ENCODE measurements at regions not wholly inside any gene's neighbourhood (a gene's known extent, or its start where the extent isn't known, plus 50 kb on each side); places are given as distances from the start of the nearest gene placed in this dataset.

DNA sequence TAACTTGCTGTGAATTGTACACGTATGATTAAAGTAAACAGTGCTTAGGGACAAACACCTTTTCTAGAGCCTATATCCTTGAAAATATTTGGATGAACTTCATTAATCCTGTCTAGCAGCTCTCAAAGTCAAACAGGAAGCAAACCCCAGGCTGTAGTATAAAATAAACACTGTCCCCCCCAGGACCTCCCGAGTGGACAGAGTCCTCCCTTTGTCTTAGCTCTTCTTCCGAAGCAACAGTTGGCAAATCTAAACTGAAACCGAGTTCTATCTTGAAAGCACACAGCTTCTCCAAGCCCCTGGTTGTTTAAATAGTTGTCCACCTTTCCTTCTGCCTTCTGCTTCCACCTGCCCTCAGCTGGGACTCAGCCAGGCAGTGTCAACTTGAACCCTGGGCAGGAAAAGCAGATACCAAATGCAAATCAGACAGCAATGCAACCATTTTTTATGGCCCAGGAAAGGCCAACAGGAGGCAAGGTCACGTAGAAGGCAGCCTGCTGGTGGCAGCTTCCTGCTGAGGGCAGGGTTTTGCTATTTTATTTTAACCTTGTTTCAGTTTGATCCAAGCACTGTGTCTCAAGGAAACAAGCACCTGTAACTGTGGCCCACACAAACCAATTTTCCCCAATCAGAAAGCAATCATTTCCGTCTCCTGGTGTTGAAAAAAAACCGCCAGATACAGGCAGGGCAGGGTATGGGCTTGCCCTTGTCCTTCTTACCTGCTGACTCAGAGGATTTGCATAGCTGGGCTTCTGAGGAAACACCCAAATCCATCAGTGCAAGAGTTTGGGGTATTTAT, 110.3 kb upstream of the KIT start (continued):
- TF ChIP-seq, protein P1, sequence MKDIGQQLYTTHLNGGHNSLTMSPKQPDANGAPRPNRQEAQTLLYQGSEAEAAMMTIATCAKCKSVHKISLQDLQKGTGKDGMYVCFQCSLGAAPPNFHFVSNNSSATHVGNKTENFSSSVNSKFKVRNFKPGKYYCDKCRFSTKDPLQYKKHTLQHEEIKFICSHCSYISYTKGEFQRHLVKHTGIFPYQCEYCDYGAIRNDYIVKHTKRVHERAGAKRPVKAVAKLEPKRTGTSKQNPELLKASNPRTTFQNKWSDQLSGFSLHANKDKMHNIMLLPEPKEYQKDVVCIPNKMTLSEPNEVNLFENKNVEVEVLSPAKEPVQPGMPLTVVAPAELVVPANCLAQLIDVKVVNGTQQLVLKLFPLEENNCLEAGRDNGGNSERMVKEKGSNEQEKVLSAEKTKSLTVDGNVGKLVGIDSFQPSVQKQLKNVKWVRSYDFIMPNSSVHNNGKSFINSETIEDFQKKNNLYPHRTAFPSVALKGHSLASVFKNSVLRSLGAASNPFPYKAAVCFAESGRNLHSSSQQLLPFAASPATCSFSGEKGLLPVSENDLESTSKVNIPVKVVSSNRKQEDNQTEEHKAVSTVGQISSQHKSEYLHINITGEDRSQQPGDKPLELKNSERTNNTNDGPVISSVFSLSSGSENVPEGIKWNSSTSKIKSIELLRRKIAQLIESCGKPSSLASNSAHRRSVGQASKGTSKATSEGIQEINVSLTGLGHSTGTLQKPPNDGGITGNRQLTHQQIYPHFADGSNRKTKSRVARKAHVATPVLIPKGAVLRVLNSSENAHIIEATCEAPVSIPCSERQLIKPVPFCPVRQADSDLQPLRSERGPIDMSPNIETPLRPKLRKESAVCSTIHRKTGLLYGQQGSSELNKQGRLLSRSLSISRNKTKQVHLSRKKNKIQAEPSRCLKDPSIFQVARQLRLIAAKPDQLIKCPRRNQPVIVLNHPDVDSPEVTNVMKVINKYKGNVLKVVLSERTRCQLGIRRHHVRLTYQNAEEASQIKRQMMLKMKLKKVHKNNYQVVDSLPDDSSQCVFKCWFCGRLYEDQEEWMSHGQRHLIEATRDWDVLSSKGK (CRISPR knock-in tag; IDR thresholded peaks at IDR 0.05), result no peak
- TF ChIP-seq TCF7 (IDR thresholded peaks at IDR 0.05; ENCODE audit: borderline replicate concordance), result no peak
- TF ChIP-seq NRF1 (conservative IDR thresholded peaks at IDR 0.05 in 1 of 2, IDR thresholded peaks at IDR 0.05 in 1 of 2), result no peak
- TF ChIP-seq IFI16 (CRISPR knock-in tag; IDR thresholded peaks at IDR 0.05), result no peak
- no peak for TF ChIP-seq RBM15 (IDR thresholded peaks at IDR 0.05; ENCODE audit: insufficient read depth, low read length)
- TF ChIP-seq NFE2L1 (tag; IDR thresholded peaks at IDR 0.05; ENCODE audit: borderline replicate concordance, low read depth), result no peak
- TF ChIP-seq EGR1 (conservative IDR thresholded peaks at IDR 0.05), result no peak
- TF ChIP-seq SAFB2 (IDR thresholded peaks at IDR 0.05; ENCODE audit: borderline replicate concordance, low read depth, low read length, severe bottlenecking), result no peak
- no peak for TF ChIP-seq MTA2 (IDR thresholded peaks at IDR 0.05; ENCODE audit: low read depth)
- no peak for TF ChIP-seq PHF21A (IDR thresholded peaks at IDR 0.05; ENCODE audit: borderline replicate concordance, low read depth)
- TF ChIP-seq BCL6 (CRISPR knock-in tag; IDR thresholded peaks at IDR 0.05), result no peak
- no peak for TF ChIP-seq ZKSCAN8 (CRISPR knock-in tag; IDR thresholded peaks at IDR 0.05)
- no peak for TF ChIP-seq ETS2 (tag; IDR thresholded peaks at IDR 0.05; ENCODE audit: borderline replicate concordance, poor library complexity, severe bottlenecking)
- TF ChIP-seq SAFB (IDR thresholded peaks at IDR 0.05; ENCODE audit: borderline replicate concordance, low read depth, low read length), result no peak
- TF ChIP-seq FUS (optimal IDR thresholded peaks at IDR 0.05; ENCODE audit: low read depth, low read length), result no peak
- TF ChIP-seq ZNF766 (CRISPR knock-in tag; conservative IDR thresholded peaks at IDR 0.05), result 0 out of 2 replicates have a peak, but pooled peaks have one; percentile 18
- TF ChIP-seq, protein P2, sequence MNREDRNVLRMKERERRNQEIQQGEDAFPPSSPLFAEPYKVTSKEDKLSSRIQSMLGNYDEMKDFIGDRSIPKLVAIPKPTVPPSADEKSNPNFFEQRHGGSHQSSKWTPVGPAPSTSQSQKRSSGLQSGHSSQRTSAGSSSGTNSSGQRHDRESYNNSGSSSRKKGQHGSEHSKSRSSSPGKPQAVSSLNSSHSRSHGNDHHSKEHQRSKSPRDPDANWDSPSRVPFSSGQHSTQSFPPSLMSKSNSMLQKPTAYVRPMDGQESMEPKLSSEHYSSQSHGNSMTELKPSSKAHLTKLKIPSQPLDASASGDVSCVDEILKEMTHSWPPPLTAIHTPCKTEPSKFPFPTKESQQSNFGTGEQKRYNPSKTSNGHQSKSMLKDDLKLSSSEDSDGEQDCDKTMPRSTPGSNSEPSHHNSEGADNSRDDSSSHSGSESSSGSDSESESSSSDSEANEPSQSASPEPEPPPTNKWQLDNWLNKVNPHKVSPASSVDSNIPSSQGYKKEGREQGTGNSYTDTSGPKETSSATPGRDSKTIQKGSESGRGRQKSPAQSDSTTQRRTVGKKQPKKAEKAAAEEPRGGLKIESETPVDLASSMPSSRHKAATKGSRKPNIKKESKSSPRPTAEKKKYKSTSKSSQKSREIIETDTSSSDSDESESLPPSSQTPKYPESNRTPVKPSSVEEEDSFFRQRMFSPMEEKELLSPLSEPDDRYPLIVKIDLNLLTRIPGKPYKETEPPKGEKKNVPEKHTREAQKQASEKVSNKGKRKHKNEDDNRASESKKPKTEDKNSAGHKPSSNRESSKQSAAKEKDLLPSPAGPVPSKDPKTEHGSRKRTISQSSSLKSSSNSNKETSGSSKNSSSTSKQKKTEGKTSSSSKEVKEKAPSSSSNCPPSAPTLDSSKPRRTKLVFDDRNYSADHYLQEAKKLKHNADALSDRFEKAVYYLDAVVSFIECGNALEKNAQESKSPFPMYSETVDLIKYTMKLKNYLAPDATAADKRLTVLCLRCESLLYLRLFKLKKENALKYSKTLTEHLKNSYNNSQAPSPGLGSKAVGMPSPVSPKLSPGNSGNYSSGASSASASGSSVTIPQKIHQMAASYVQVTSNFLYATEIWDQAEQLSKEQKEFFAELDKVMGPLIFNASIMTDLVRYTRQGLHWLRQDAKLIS (CRISPR knock-in tag; IDR thresholded peaks at IDR 0.05), result no peak
- TF ChIP-seq SMARCA4 (IDR thresholded peaks at IDR 0.05), result no peak
- TF ChIP-seq NFIX (CRISPR knock-in tag; IDR thresholded peaks at IDR 0.05; ENCODE audit: low read depth), result no peak
- TF ChIP-seq FIP1L1 (IDR thresholded peaks at IDR 0.05; ENCODE audit: low read depth, low read length, poor library complexity, severe bottlenecking), result no peak
